Stimulated activated naive B cell treated with anti-CD40 and anti-IgM and Interleukin-4, amounts not matched to agents 10 μg/mL and 1 μg/mL and 100 μg/mL, for 72 hours (primary cell): ENCODE measurements at regions not wholly inside any gene's neighbourhood (a gene's known extent, or its start where the extent isn't known, plus 50 kb on each side); places are given as distances from the start of the nearest gene placed in this dataset.
"Not testable (repeated sequence)": the region's sequence is repeated elsewhere in the genome, so short reads cannot be mapped to it uniquely, and the experiment has no call there.

Experiments
- ATAC-seq, 2 donors: fragments of 150-1000 bp; cut with Tn5 transposase; replicated peaks; 2 replicates each; pipeline ENCODE4 v1.10.0; 2021; ENCODE audit warnings: moderate library complexity in 1 of 2
- DNase-seq: peaks from one replicate; pipeline ENCODE4 v3.0.0; 2021
- H3K27ac Mint-ChIP-seq: one replicate; pipeline ENCODE4 v1.8.0; 2022; ENCODE audit warnings: mild to moderate bottlenecking, mixed read lengths
- H3K27me3 Mint-ChIP-seq, 2 donors: one replicate each; pipeline ENCODE4 v1.8.0; 2022; ENCODE audit warnings: mixed read lengths in 2 of 2
- H3K36me3 Mint-ChIP-seq, 2 donors: one replicate each; pipeline ENCODE4 v1.8.0; 2022; ENCODE audit warnings: mixed read lengths in 2 of 2, mild to moderate bottlenecking in 1 of 2
- H3K4me1 Mint-ChIP-seq, 2 donors: one replicate each; pipeline ENCODE4 v1.8.0; 2022; ENCODE audit warnings: mixed read lengths in 2 of 2, mild to moderate bottlenecking in 1 of 2
- H3K4me3 Mint-ChIP-seq, 2 donors: one replicate each; pipeline ENCODE4 v1.8.0; 2022; ENCODE audit warnings: mild to moderate bottlenecking in 2 of 2, mixed read lengths in 2 of 2, moderate library complexity in 1 of 2
- H3K9me3 Mint-ChIP-seq, 2 donors: one replicate each; pipeline ENCODE4 v1.8.0; 2022; ENCODE audit warnings: mixed read lengths in 2 of 2, mild to moderate bottlenecking in 1 of 2

DNA sequence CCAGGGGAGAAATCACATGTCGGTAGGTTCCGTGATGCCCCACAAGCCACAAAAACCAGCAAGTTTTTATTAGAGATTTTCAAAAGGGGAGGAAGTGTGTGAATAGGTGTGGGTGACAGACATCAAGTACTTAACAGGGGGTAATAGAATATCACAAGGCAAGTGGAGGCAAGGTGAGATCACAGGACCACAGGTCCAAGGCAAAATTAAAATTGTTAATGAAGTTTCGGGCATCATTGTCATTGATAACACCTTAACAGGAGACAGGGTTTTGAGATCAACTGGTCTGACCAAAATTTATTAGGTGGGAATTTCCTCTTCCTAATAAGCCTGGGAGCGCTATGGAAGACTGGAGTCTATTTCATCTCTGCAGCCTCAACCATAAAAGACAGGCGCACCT is 603.9 kb downstream of the KCNT2 start:
- ATAC-seq, DNase-seq, H3K27me3 Mint-ChIP-seq, H3K9me3 Mint-ChIP-seq, H3K27ac Mint-ChIP-seq, H3K36me3 Mint-ChIP-seq, H3K4me1 Mint-ChIP-seq, H3K4me3 Mint-ChIP-seq: not testable (repeated sequence)

- ATAC-seq (no peak), DNase-seq (no peak)
- Mint-ChIP-seq H3K27ac (no peak overlapping the region), H3K36me3 (no peaks in the 10 kb centered on the region), H3K4me3 (no peak overlapping the region), H3K9me3 (peaks cover 0 to 3% of the 10 kb centered on the region in 2 donors), H3K27me3 (no peaks in the 10 kb centered on the region), H3K4me1 (no peaks in the 10 kb centered on the region)
Observed at GRCh38 chr1:196002906-196003305, 605.3 kb downstream of the KCNT2 start.

GRCh38 chr1:196002296-196002695 is 605.9 kb downstream of the KCNT2 start:
- H3K4me1 Mint-ChIP-seq, ATAC-seq, H3K9me3 Mint-ChIP-seq, H3K27me3 Mint-ChIP-seq, H3K36me3 Mint-ChIP-seq, DNase-seq, H3K27ac Mint-ChIP-seq, H3K4me3 Mint-ChIP-seq: not testable (repeated sequence)

GRCh38 chr1:196001188-196001587 is 607.1 kb downstream of the KCNT2 start:
- Mint-ChIP-seq H3K27me3 (no peaks in the 10 kb centered on the region), H3K9me3 (peaks cover 0 to 1% of the 10 kb centered on the region in 2 donors), H3K36me3 (no peaks in the 10 kb centered on the region), H3K27ac (no peak overlapping the region), H3K4me1 (no peaks in the 10 kb centered on the region), H3K4me3 (no peak overlapping the region)
- DNase-seq (no peak), ATAC-seq (no peak)

- H3K36me3 Mint-ChIP-seq, result no peaks in the 10 kb centered on the region
- no peak overlapping the region for H3K4me3 Mint-ChIP-seq
- H3K9me3 Mint-ChIP-seq, result peaks cover 0 to 1% of the 10 kb centered on the region in 2 donors
- no peaks in the 10 kb centered on the region for H3K4me1 Mint-ChIP-seq
- H3K27me3 Mint-ChIP-seq, result no peaks in the 10 kb centered on the region
- DNase-seq (no peak), ATAC-seq (no peak)
- H3K27ac Mint-ChIP-seq, result no peak overlapping the region
Observed at GRCh38 chr1:195999022-195999421, 609.2 kb downstream of the KCNT2 start.

- Mint-ChIP-seq H3K4me3 (no peak overlapping the region), H3K36me3 (no peaks in the 10 kb centered on the region), H3K27ac (no peak overlapping the region), H3K4me1 (no peaks in the 10 kb centered on the region), H3K9me3 (no peaks in the 10 kb centered on the region), H3K27me3 (no peaks in the 10 kb centered on the region)
- no peak for DNase-seq
- no peak for ATAC-seq
Observed at GRCh38 chr1:195981448-195982139, 626.6 kb downstream of the KCNT2 start.

- no peaks in the 10 kb centered on the region for H3K9me3 Mint-ChIP-seq
- no peaks in the 10 kb centered on the region for H3K4me1 Mint-ChIP-seq
- H3K27me3 Mint-ChIP-seq, result no peaks in the 10 kb centered on the region
- no peak overlapping the region for H3K4me3 Mint-ChIP-seq
- no peak overlapping the region for H3K27ac Mint-ChIP-seq
- no peak for DNase-seq
- H3K36me3 Mint-ChIP-seq, result no peaks in the 10 kb centered on the region
- no peak for ATAC-seq
Observed at GRCh38 chr1:195979646-195980045, 628.6 kb downstream of the KCNT2 start.

DNA sequence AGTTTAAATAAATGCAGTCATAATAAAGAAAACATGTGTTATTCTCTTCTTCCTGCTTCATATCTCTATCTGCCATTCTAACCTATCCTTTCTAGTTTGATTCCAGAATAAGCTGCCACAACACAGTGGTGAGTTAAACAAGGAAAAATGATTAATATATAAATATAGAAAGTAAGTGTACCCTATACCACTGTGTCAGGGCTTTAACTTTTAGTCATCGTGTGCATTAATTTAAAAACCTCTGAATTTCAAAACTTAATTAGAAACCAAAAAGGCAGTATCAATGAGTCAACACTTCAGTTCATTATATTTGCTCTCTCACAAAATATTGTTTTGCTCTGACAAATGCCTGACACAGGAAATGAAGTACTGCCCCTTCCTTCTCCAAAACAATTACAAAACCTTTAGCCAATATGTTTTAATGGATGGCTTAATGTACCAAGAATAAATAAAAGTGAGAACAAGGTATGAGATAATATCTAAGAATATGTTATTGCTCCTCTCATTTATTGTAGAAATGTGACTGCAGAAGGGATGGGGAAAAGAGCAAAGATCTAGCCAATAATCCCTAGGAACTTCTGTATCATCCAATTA is 634.8 kb downstream of the KCNT2 start:
- Mint-ChIP-seq H3K4me3 (no peak overlapping the region), H3K9me3 (peaks cover 0 to 2% of the 10 kb centered on the region in 2 donors), H3K4me1 (no peaks in the 10 kb centered on the region), H3K27me3 (no peaks in the 10 kb centered on the region), H3K36me3 (no peaks in the 10 kb centered on the region), H3K27ac (no peak overlapping the region)
- no peak for DNase-seq
- no peak for ATAC-seq

- no peak for DNase-seq
- Mint-ChIP-seq H3K27me3 (no peaks in the 10 kb centered on the region), H3K27ac (no peak overlapping the region), H3K36me3 (no peaks in the 10 kb centered on the region), H3K9me3 (peaks cover 0 to 2% of the 10 kb centered on the region in 2 donors), H3K4me1 (no peaks in the 10 kb centered on the region), H3K4me3 (no peak overlapping the region)
- no peak for ATAC-seq
Observed at GRCh38 chr1:195971589-195971988, 636.7 kb downstream of the KCNT2 start.

DNA sequence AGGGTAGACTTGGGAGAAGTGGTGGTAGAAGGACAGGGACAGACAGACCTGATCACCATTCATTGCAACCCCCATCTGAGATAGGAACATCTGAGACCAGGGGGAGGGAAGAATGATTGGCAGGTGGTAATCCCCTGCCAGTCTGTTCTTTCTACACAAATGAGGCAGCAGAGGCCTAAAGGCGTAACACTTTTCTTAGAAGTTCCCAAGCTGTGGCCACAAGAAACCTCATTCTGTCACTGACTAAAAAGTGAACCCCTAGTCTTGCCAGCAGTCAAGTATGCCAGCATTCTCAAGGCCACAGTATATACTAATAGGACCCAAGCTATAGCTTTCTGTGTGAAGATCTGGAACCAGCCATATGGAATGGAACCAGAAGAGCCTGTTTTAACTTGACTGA is 638.0 kb downstream of the KCNT2 start:
- peaks cover 0 to 3% of the 10 kb centered on the region in 2 donors for H3K9me3 Mint-ChIP-seq

GRCh38 chr1:195965475-195965874 is 642.8 kb downstream of the KCNT2 start:
- no peaks in the 10 kb centered on the region for H3K4me1 Mint-ChIP-seq
- no peaks in the 10 kb centered on the region for H3K36me3 Mint-ChIP-seq
- ATAC-seq (no peak), DNase-seq (no peak)
- no peaks in the 10 kb centered on the region for H3K27me3 Mint-ChIP-seq
- no peak overlapping the region for H3K27ac Mint-ChIP-seq
- H3K4me3 Mint-ChIP-seq, result no peak overlapping the region
- peaks cover 0 to 3% of the 10 kb centered on the region in 2 donors for H3K9me3 Mint-ChIP-seq

More for the DNA sequence above, 638.0 kb downstream of the KCNT2 start:
- Mint-ChIP-seq H3K36me3 (no peaks in the 10 kb centered on the region), H3K27me3 (no peaks in the 10 kb centered on the region), H3K4me3 (no peak overlapping the region), H3K27ac (no peak overlapping the region), H3K4me1 (no peaks in the 10 kb centered on the region)
- DNase-seq (no peak), ATAC-seq (no peak)

- ATAC-seq (no peak), DNase-seq (no peak)
- Mint-ChIP-seq H3K36me3 (no peaks in the 10 kb centered on the region), H3K4me3 (no peak overlapping the region), H3K4me1 (no peaks in the 10 kb centered on the region), H3K27ac (no peak overlapping the region), H3K27me3 (no peaks in the 10 kb centered on the region), H3K9me3 (peaks cover 0 to 3% of the 10 kb centered on the region in 2 donors)
Observed at GRCh38 chr1:195965036-195965435, 643.2 kb downstream of the KCNT2 start.

- Mint-ChIP-seq H3K9me3 (peaks cover 0 to 1% of the 10 kb centered on the region in 2 donors), H3K36me3 (no peaks in the 10 kb centered on the region), H3K4me1 (no peaks in the 10 kb centered on the region), H3K4me3 (no peak overlapping the region), H3K27me3 (no peaks in the 10 kb centered on the region), H3K27ac (no peak overlapping the region)
- DNase-seq, result no peak
- ATAC-seq, result no peak
Observed at GRCh38 chr1:195964516-195964915, 643.7 kb downstream of the KCNT2 start.

- H3K36me3 Mint-ChIP-seq, result no peaks in the 10 kb centered on the region
- DNase-seq, result no peak
Observed at GRCh38 chr1:195962051-195962450, 646.2 kb downstream of the KCNT2 start.

DNA sequence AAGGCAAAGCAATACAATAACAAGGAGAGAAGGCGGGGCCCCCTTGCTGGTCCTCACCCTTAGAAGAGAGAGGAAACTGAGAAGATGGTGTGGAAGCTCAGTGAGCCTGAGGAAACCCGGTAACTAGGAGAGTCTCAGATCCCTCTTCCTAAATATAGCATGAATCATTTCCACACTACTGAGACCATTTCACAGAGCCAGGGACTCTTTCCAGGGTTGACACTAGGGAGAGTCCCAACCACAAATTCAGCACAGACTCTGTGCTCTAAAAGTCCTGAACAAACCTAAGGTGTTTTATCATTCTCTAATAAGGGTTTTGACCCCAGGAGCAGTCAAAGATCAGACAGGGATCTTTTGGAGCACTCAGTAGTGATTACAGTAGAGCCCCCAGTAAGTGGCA is 647.7 kb downstream of the KCNT2 start:
- no peak overlapping the region for H3K27ac Mint-ChIP-seq
- H3K9me3 Mint-ChIP-seq, result peaks cover 0 to under 1% of the 10 kb centered on the region in 2 donors
- no peak overlapping the region for H3K4me3 Mint-ChIP-seq
- DNase-seq (no peak), ATAC-seq (no peak)
- H3K27me3 Mint-ChIP-seq, result no peaks in the 10 kb centered on the region
- H3K4me1 Mint-ChIP-seq, result no peaks in the 10 kb centered on the region
- no peaks in the 10 kb centered on the region for H3K36me3 Mint-ChIP-seq

More at GRCh38 chr1:195962051-195962450, 646.2 kb downstream of the KCNT2 start:
- Mint-ChIP-seq H3K4me1 (no peaks in the 10 kb centered on the region), H3K9me3 (peaks cover 0 to 1% of the 10 kb centered on the region in 2 donors), H3K27ac (no peak overlapping the region), H3K27me3 (no peaks in the 10 kb centered on the region), H3K4me3 (no peak overlapping the region)
- ATAC-seq, result no peak
